DND-41 (cell line): ENCODE measurements at regions not wholly inside any gene's neighbourhood (a gene's known extent, or its start where the extent isn't known, plus 50 kb on each side); places are given as distances from the start of the nearest gene placed in this dataset.

ENCODE experiments used
- ATAC-seq: fragments of 200-7000 bp; cut with Tn5 transposase; 3 replicates; pipeline ENCODE4 v1.9.1; 2021; ENCODE audit warnings: low read depth; ENCODE audit not compliant: insufficient read depth
- DNase-seq: peaks from one replicate; pipeline ENCODE4 v3.0.0-alpha.2; 2020
- H2AFZ ChIP-seq: 2 replicates; pipeline ENCODE4 v1.6.0; 2012; ENCODE audit warnings: low read depth, low read length
- H3K27ac ChIP-seq: 2 replicates; pipeline ENCODE4 v1.5.1; 2012; ENCODE audit warnings: low read length, inconsistent platforms
- H3K27me3 ChIP-seq: fragments of 200-600 bp; sonication (generic); 2 replicates; pipeline ENCODE4 v1.6.0; 2012; ENCODE audit warnings: low read length, mild to moderate bottlenecking, inconsistent platforms; ENCODE audit not compliant: insufficient read depth, poor library complexity
- H3K36me3 ChIP-seq: 2 replicates; pipeline ENCODE4 v1.5.1; 2012; ENCODE audit warnings: low read length, inconsistent platforms; ENCODE audit not compliant: insufficient read depth
- H3K4me1 ChIP-seq: 2 replicates; pipeline ENCODE4 v1.5.1; 2012; ENCODE audit warnings: mild to moderate bottlenecking, low read length; ENCODE audit not compliant: insufficient read depth
- H3K4me2 ChIP-seq: 2 replicates; pipeline ENCODE4 v1.6.0; 2012; ENCODE audit warnings: mild to moderate bottlenecking, moderate library complexity, low read length, inconsistent platforms; ENCODE audit not compliant: insufficient read depth
- H3K4me3 ChIP-seq, 2 experiments: fragments of 200-600 bp in 1 of 2; shearing (Covaris generic) in 1 of 2; 2 replicates each; pipeline ENCODE4 v1.5.1; 2012 to 2016; ENCODE audit warnings: inconsistent platforms in 2 of 2, low read length in 2 of 2, mild to moderate bottlenecking in 2 of 2, low read depth in 1 of 2, moderate library complexity in 1 of 2
- H3K79me2 ChIP-seq: 2 replicates; pipeline ENCODE4 v1.6.0; 2012; ENCODE audit warnings: low read length, inconsistent platforms; ENCODE audit not compliant: insufficient read depth
- H3K9ac ChIP-seq: 2 replicates; pipeline ENCODE4 v1.6.0; 2012; ENCODE audit warnings: low read depth, mild to moderate bottlenecking, inconsistent platforms, low read length, moderate library complexity
- H3K9me3 ChIP-seq: 2 replicates; pipeline ENCODE4 v1.5.1; 2012; ENCODE audit warnings: low read length, moderate library complexity, mild to moderate bottlenecking, inconsistent platforms; ENCODE audit not compliant: insufficient read depth, severe bottlenecking
- H4K20me1 ChIP-seq: 2 replicates; pipeline ENCODE4 v1.6.0; 2012; ENCODE audit warnings: low read length; ENCODE audit not compliant: insufficient read depth
- CTCF ChIP-seq: IDR thresholded peaks from 2 replicates; pipeline ENCODE4 v1.5.1; 2012; ENCODE audit warnings: borderline replicate concordance, low read length, moderate library complexity, mild to moderate bottlenecking; ENCODE audit not compliant: poor library complexity, severe bottlenecking; ENCODE audit errors: extremely low read depth
- EZH2 ChIP-seq: IDR thresholded peaks from 3 replicates; pipeline ENCODE4 v1.6.1; 2012; ENCODE audit warnings: borderline replicate concordance, low read depth, mild to moderate bottlenecking, moderate library complexity, low read length, inconsistent platforms; ENCODE audit not compliant: severe bottlenecking

GRCh38 chr14:105852378-105853088, 326.1 kb downstream of the TMEM121 start:
- no peaks in the 10 kb centered on the region for H3K27me3 ChIP-seq
- H3K27ac ChIP-seq = no peak overlapping the region

GRCh38 chr14:105853089-105853906, 326.9 kb downstream of the TMEM121 start:
- Histone ChIP-seq H3K36me3 (no peaks in the 10 kb centered on the region), H3K4me2 (no peak overlapping the region), H3K9ac (no peak overlapping the region), H3K27ac (no peak overlapping the region), H4K20me1 (0 out of 2 replicates have a peak, but pooled peaks cover 3% of the 10 kb centered on the region), H3K9me3 (no peaks in the 10 kb centered on the region), H3K4me1 (no peaks in the 10 kb centered on the region), H2AFZ (no peak overlapping the region), H3K79me2 (no peaks in the 10 kb centered on the region), H3K27me3 (no peaks in the 10 kb centered on the region), H3K4me3 (no peak overlapping the region)
- TF ChIP-seq CTCF (no peak), EZH2 (no peak)
- ATAC-seq (no peak), DNase-seq (peak; percentile 2)

More at GRCh38 chr14:105852378-105853088, 326.1 kb downstream of the TMEM121 start:
- Histone ChIP-seq H3K4me1 (no peaks in the 10 kb centered on the region), H3K36me3 (no peaks in the 10 kb centered on the region), H3K9me3 (no peaks in the 10 kb centered on the region), H3K4me2 (no peak overlapping the region), H2AFZ (no peak overlapping the region), H3K4me3 (no peak overlapping the region), H3K79me2 (no peaks in the 10 kb centered on the region), H4K20me1 (0 out of 2 replicates have a peak, but pooled peaks cover 3% of the 10 kb centered on the region), H3K9ac (no peak overlapping the region)
- no peak for ATAC-seq
- no peak for TF ChIP-seq EZH2
- no peak for TF ChIP-seq CTCF
- DNase-seq = peak; percentile 2

GRCh38 chr14:105853907-105854599, 327.7 kb downstream of the TMEM121 start:
- peak; percentile 1 for DNase-seq
- Histone ChIP-seq H2AFZ (no peak overlapping the region), H3K4me1 (no peaks in the 10 kb centered on the region), H3K4me2 (no peak overlapping the region), H4K20me1 (0 out of 2 replicates have a peak, but pooled peaks cover 3% of the 10 kb centered on the region), H3K27me3 (no peaks in the 10 kb centered on the region), H3K27ac (no peak overlapping the region), H3K4me3 (no peak overlapping the region), H3K36me3 (no peaks in the 10 kb centered on the region), H3K9ac (no peak overlapping the region), H3K9me3 (no peaks in the 10 kb centered on the region), H3K79me2 (no peaks in the 10 kb centered on the region)
- TF ChIP-seq EZH2 (no peak), CTCF (no peak)
- no peak for ATAC-seq
